HG03442 (cell line): ENCODE measurements at regions not wholly inside any gene's neighbourhood (a gene's known extent, or its start where the extent isn't known, plus 50 kb on each side); places are given as distances from the start of the nearest gene placed in this dataset.
"Not testable (repeated sequence)": the region's sequence is repeated elsewhere in the genome, so short reads cannot be mapped to it uniquely, and the experiment has no call there.

Source experiments
- ATAC-seq: cut with Tn5 transposase; IDR thresholded peaks from one replicate; pipeline ENCODE4 v1.9.1; 2021; ENCODE audit warnings: mild to moderate bottlenecking, moderate library complexity; ENCODE audit not compliant: unreplicated experiment

GRCh38 chr14:99995700-99996356 lies 69.4 kb upstream of the EVL start:
- peak; percentile 99 for ATAC-seq

GRCh38 chr14:99996951-99997571 lies 68.2 kb upstream of the EVL start:
- no peak for ATAC-seq

- ATAC-seq, result not testable (repeated sequence)
Observed at GRCh38 chr14:100000398-100000797, 64.8 kb upstream of the EVL start.

GRCh38 chr14:100004392-100004791 lies 60.8 kb upstream of the EVL start:
- ATAC-seq, result no peak

GRCh38 chr14:100007254-100007653 lies 58.0 kb upstream of the EVL start:
- ATAC-seq, result no peak

- ATAC-seq, result not testable (repeated sequence)
Observed at GRCh38 chr14:100009802-100010201, 55.4 kb upstream of the EVL start.

GRCh38 chr14:100010679-100011078 lies 54.5 kb upstream of the EVL start:
- no peak for ATAC-seq

GRCh38 chr14:100011628-100012325 lies 53.4 kb upstream of the EVL start:
- ATAC-seq, result no peak

GRCh38 chr14:100012478-100013327 lies 52.5 kb upstream of the EVL start:
- no peak for ATAC-seq

- ATAC-seq, result peak; percentile 86
Observed at GRCh38 chr14:100015251-100015655, 50.0 kb upstream of the EVL start.
